PFSK-1 (cell line): ENCODE measurements at regions not wholly inside any gene's neighbourhood (a gene's known extent, or its start where the extent isn't known, plus 50 kb on each side); places are given as distances from the start of the nearest gene placed in this dataset.

Source experiments
- POLR2AphosphoS5 ChIP-seq: IDR thresholded peaks from 2 replicates; pipeline ENCODE4 v1.6.1; 2012; ENCODE audit warnings: low read depth, mild to moderate bottlenecking, control low read depth, low read length, moderate library complexity
- SIN3A ChIP-seq: IDR thresholded peaks from 2 replicates; pipeline ENCODE4 v1.6.1; 2012; ENCODE audit warnings: mild to moderate bottlenecking, low read length, moderate library complexity, borderline replicate concordance; ENCODE audit not compliant: insufficient read depth
- TAF1 ChIP-seq: IDR thresholded peaks from 2 replicates; pipeline ENCODE4 v1.6.1; 2012; ENCODE audit warnings: low read length, control low read depth, borderline replicate concordance; ENCODE audit not compliant: insufficient read depth
- TF ChIP-seq, protein P1 (sequence below), 2 experiments: IDR thresholded peaks; 2 replicates each; pipeline versions ENCODE4 v1.6.1 to v1.8.0; 2011 to 2012; ENCODE audit warnings: low read depth in 2 of 2, low read length in 2 of 2, control low read depth in 1 of 2, inconsistent platforms in 1 of 2, mild to moderate bottlenecking in 1 of 2, moderate library complexity in 1 of 2; ENCODE audit not compliant: insufficient read depth in 1 of 2

DNA sequence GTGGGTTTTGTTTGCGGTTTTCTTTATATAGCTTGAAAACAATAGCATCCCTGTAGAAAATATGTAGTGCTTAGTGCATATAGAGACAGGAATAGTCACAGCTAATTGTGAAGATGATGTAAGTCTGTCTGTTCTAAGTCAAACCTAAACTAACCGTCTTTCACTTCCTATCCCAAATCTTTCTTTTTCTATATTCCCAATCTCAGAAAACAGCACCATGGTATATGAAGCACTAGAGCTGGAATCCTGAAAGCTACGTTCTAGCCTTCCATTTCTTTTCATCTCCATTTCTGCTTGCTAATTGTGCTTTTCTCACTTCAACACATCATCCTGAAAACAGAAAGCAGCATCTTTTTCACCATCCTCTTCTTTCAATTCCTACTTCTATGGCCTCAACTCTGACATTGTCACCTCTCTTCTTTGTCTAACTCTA is 1235.5 kb downstream of the ROBO2 start:
- TF ChIP-seq SIN3A (no peak), POLR2AphosphoS5 (no peak), TAF1 (no peak)
- TF ChIP-seq, protein P1, sequence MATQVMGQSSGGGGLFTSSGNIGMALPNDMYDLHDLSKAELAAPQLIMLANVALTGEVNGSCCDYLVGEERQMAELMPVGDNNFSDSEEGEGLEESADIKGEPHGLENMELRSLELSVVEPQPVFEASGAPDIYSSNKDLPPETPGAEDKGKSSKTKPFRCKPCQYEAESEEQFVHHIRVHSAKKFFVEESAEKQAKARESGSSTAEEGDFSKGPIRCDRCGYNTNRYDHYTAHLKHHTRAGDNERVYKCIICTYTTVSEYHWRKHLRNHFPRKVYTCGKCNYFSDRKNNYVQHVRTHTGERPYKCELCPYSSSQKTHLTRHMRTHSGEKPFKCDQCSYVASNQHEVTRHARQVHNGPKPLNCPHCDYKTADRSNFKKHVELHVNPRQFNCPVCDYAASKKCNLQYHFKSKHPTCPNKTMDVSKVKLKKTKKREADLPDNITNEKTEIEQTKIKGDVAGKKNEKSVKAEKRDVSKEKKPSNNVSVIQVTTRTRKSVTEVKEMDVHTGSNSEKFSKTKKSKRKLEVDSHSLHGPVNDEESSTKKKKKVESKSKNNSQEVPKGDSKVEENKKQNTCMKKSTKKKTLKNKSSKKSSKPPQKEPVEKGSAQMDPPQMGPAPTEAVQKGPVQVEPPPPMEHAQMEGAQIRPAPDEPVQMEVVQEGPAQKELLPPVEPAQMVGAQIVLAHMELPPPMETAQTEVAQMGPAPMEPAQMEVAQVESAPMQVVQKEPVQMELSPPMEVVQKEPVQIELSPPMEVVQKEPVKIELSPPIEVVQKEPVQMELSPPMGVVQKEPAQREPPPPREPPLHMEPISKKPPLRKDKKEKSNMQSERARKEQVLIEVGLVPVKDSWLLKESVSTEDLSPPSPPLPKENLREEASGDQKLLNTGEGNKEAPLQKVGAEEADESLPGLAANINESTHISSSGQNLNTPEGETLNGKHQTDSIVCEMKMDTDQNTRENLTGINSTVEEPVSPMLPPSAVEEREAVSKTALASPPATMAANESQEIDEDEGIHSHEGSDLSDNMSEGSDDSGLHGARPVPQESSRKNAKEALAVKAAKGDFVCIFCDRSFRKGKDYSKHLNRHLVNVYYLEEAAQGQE (IDR thresholded peaks at IDR 0.05; ENCODE audit: insufficient read depth in 1 of 2, low read depth in 2 of 2, low read length in 2 of 2): no peak
